ENCODE measurements at regions not wholly inside any gene's neighbourhood (a gene's known extent, or its start where the extent isn't known, plus 50 kb on each side); places are given as distances from the start of the nearest gene placed in this dataset.

GRCh38 chr4:60750962-60751361, 449.2 kb upstream of the ADGRL3 start:
- no peak for TF ChIP-seq CTCF (IDR thresholded peaks at IDR 0.05; ENCODE audit: insufficient read depth, low read depth, low read length, missing control alignments)
- no peak overlapping the region for H3K4me3 ChIP-seq (ENCODE audit: low read length)
- no peak for DNase-seq (ENCODE audit: low read depth)

- H3K4me3 ChIP-seq (ENCODE audit: low read length), result no peak overlapping the region
- TF ChIP-seq CTCF (IDR thresholded peaks at IDR 0.05; ENCODE audit: insufficient read depth, low read depth, low read length, missing control alignments), result no peak
- DNase-seq (ENCODE audit: low read depth), result no peak
These were observed 442.0 kb upstream of the ADGRL3 start for GRCh38 chr4:60757986-60758680.

GRCh38 chr4:60759518-60760245, 440.4 kb upstream of the ADGRL3 start:
- no peak overlapping the region for H3K4me3 ChIP-seq (ENCODE audit: low read length)
- TF ChIP-seq CTCF (IDR thresholded peaks at IDR 0.05; ENCODE audit: insufficient read depth, low read depth, low read length, missing control alignments), result peak; percentile 18
- DNase-seq (ENCODE audit: low read depth), result no peak

GRCh38 chr4:60780874-60781273, 419.3 kb upstream of the ADGRL3 start:
- no peak overlapping the region for H3K4me3 ChIP-seq (ENCODE audit: low read length)
- TF ChIP-seq CTCF (IDR thresholded peaks at IDR 0.05; ENCODE audit: insufficient read depth, low read depth, low read length, missing control alignments), result no peak
- DNase-seq (ENCODE audit: low read depth), result peak; percentile 63

GRCh38 chr4:60790608-60791007, 409.5 kb upstream of the ADGRL3 start:
- no peak for TF ChIP-seq CTCF (IDR thresholded peaks at IDR 0.05; ENCODE audit: insufficient read depth, low read depth, low read length, missing control alignments)
- no peak for DNase-seq (ENCODE audit: low read depth)
- H3K4me3 ChIP-seq (ENCODE audit: low read length), result no peak overlapping the region

GRCh38 chr4:60794372-60794771, 405.8 kb upstream of the ADGRL3 start:
- TF ChIP-seq CTCF (IDR thresholded peaks at IDR 0.05; ENCODE audit: insufficient read depth, low read depth, low read length, missing control alignments), result no peak
- H3K4me3 ChIP-seq (ENCODE audit: low read length), result no peak overlapping the region

More at GRCh38 chr4:60794372-60794771, 405.8 kb upstream of the ADGRL3 start:
- DNase-seq (ENCODE audit: low read depth), result no peak
